A549 (cell line): ENCODE measurements at regions not wholly inside any gene's neighbourhood (a gene's known extent, or its start where the extent isn't known, plus 50 kb on each side); places are given as distances from the start of the nearest gene placed in this dataset.

Source experiments
- ATAC-seq, 2 experiments: fragments of 200-7000 bp in 1 of 2; fragments of >200 bp in 1 of 2; cut with Nextera tagmentation in 1 of 2; cut with Tn5 transposase in 1 of 2; 3 replicates each; pipeline versions ENCODE4 v1.8.0 to v1.9.1; 2018 to 2020; ENCODE audit warnings: mild to moderate bottlenecking in 1 of 2, moderate library complexity in 1 of 2
- CTCF ChIA-PET: fragments of 300-600 bp; sonication (Branson Sonifier 250); formaldehyde crosslinking; extraction: SDS; loops from one replicate; lab custom pipeline; 2021; ENCODE audit warnings: antibody characterized with exemption, inconsistent platforms; lab: Yijun Ruan, JAX
- POLR2A ChIA-PET: fragments of 350-600 bp; formaldehyde crosslinking; extraction: SDS; loops from one replicate; lab custom pipeline; 2021; ENCODE audit warnings: antibody characterized with exemption, inconsistent platforms; lab: Yijun Ruan, JAX
- DNase-seq, 2 experiments: peaks; one replicate each; pipeline versions ENCODE4 v3.0.0 to v3.0.0-alpha.2; 2011 to 2016; ENCODE audit warnings: low read depth in 1 of 2, low spot score in 1 of 2
- FAIRE-seq: peaks from 2 replicates; lab custom pipeline; 2011; peaks lifted over from hg19 to GRCh38; lab: Jason Lieb, UNC
- H3K27ac ChIP-seq, 2 experiments: fragments of >200 bp; sonication (Bioruptor Twin); formaldehyde crosslinking; 3 replicates each; pipeline ENCODE4 v1.5.1; 2016 to 2017
- H3K4me1 ChIP-seq: fragments of >200 bp; sonication (Bioruptor Twin); formaldehyde crosslinking; 3 replicates; pipeline ENCODE4 v1.6.1; 2016
- H3K4me2 ChIP-seq: fragments of >200 bp; sonication (Bioruptor Twin); formaldehyde crosslinking; 3 replicates; pipeline ENCODE4 v1.6.1; 2016
- H3K4me3 ChIP-seq: fragments of >200 bp; sonication (Bioruptor Twin); formaldehyde crosslinking; 3 replicates; pipeline ENCODE4 v1.5.1; 2016
- H3K9me3 ChIP-seq: fragments of >200 bp; sonication (Bioruptor Twin); formaldehyde crosslinking; 3 replicates; pipeline ENCODE4 v1.6.1; 2016
- CBX2 ChIP-seq: fragments of 200-600 bp; sonication (generic); IDR thresholded peaks from 2 replicates; pipeline ENCODE4 v1.6.1; 2016; ENCODE audit warnings: low read depth, mild to moderate bottlenecking, borderline replicate concordance
- CBX8 ChIP-seq: fragments of 200-600 bp; sonication (generic); IDR thresholded peaks from 2 replicates; pipeline ENCODE4 v1.6.1; 2016
- CEBPB ChIP-seq, 2 experiments: fragments of >200 bp in 1 of 2; sonication (Bioruptor Twin) in 1 of 2; formaldehyde crosslinking in 1 of 2; IDR thresholded peaks; 2 replicates each; pipeline ENCODE4 v1.6.1; 2012 to 2016
- CHD4 ChIP-seq: fragments of 200-600 bp; sonication (generic); IDR thresholded peaks from 2 replicates; pipeline ENCODE4 v1.6.1; 2016; ENCODE audit warnings: antibody characterized with exemption, mild to moderate bottlenecking, borderline replicate concordance
- EHF ChIP-seq: fragments of 250-450 bp; sonication (Bioruptor Pico); IDR thresholded peaks from 2 replicates; pipeline ENCODE4 v1.5.0; 2020; ENCODE audit warnings: mild to moderate bottlenecking
- ESRRA ChIP-seq: fragments of 150-350 bp; IDR thresholded peaks from 2 replicates; pipeline ENCODE4 v1.6.1; 2014; ENCODE audit warnings: mild to moderate bottlenecking, low read length, borderline replicate concordance
- FOSB ChIP-seq: fragments of 250-450 bp; sonication (Bioruptor Pico); IDR thresholded peaks from 2 replicates; pipeline ENCODE4 v1.5.0; 2020; ENCODE audit warnings: mild to moderate bottlenecking, moderate library complexity
- FOSL2 ChIP-seq, 2 experiments: fragments of 450-650 bp in 1 of 2; fragments of >200 bp in 1 of 2; sonication (Bioruptor Twin) in 1 of 2; formaldehyde crosslinking; IDR thresholded peaks; 2 replicates each; pipeline versions ENCODE4 v1.5.0 to v1.6.1; 2016 to 2020; ENCODE audit warnings: mild to moderate bottlenecking in 1 of 2, moderate library complexity in 1 of 2
- HOXB13 ChIP-seq: fragments of 250-450 bp; sonication (Bioruptor Pico); IDR thresholded peaks from 2 replicates; pipeline ENCODE4 v1.5.0; 2020; ENCODE audit warnings: low read depth, mild to moderate bottlenecking, moderate library complexity
- HOXB5 ChIP-seq: fragments of 250-450 bp; sonication (Bioruptor Pico); IDR thresholded peaks from 2 replicates; pipeline ENCODE4 v1.5.0; 2020; ENCODE audit warnings: mild to moderate bottlenecking, moderate library complexity
- JUN ChIP-seq, 2 experiments: fragments of >200 bp; sonication (Bioruptor Twin); formaldehyde crosslinking; IDR thresholded peaks; 2 replicates in 1 of 2; 3 replicates in 1 of 2; pipeline ENCODE4 v1.6.1; 2016 to 2017
- MAFK ChIP-seq: fragments of 450-650 bp; IDR thresholded peaks from 2 replicates; pipeline ENCODE4 v1.6.1; 2014; ENCODE audit not compliant: partially characterized antibody
- NFE2L2 ChIP-seq: fragments of 150-350 bp; conservative IDR thresholded peaks from 2 replicates; pipeline ENCODE4 v1.6.1; 2014; ENCODE audit warnings: low read length
- NR3C1 ChIP-seq: fragments of >200 bp; sonication (Bioruptor Twin); formaldehyde crosslinking; IDR thresholded peaks from 3 replicates; pipeline ENCODE4 v1.6.1; 2017
- PBX3 ChIP-seq: IDR thresholded peaks from 2 replicates; pipeline ENCODE4 v1.6.1; 2012
- POLR2AphosphoS2 ChIP-seq: conservative IDR thresholded peaks from 2 replicates; pipeline ENCODE4 v1.6.1; 2012; ENCODE audit warnings: low read length, improper control_type of control experiment, inconsistent platforms
- RAD21 ChIP-seq, 2 experiments: fragments of >200 bp in 1 of 2; sonication (Bioruptor Twin) in 1 of 2; formaldehyde crosslinking in 1 of 2; IDR thresholded peaks in 1 of 2; conservative IDR thresholded peaks in 1 of 2; 2 replicates in 1 of 2; 3 replicates in 1 of 2; pipeline ENCODE4 v1.6.1; 2012 to 2018; ENCODE audit warnings: inconsistent platforms in 1 of 2
- REST ChIP-seq: fragments of 200-600 bp; sonication (generic); IDR thresholded peaks from 2 replicates; pipeline ENCODE4 v1.6.1; 2016; ENCODE audit warnings: antibody characterized with exemption, mild to moderate bottlenecking, moderate library complexity
- RFX5 ChIP-seq: fragments of 450-650 bp; IDR thresholded peaks from 2 replicates; pipeline ENCODE4 v1.7.1; 2014; ENCODE audit warnings: antibody characterized with exemption, mild to moderate bottlenecking, moderate library complexity
- RNF2 ChIP-seq: fragments of 200-600 bp; sonication (generic); IDR thresholded peaks from 2 replicates; pipeline ENCODE4 v1.6.1; 2016; ENCODE audit warnings: low read depth, mild to moderate bottlenecking, antibody characterized with exemption, moderate library complexity, borderline replicate concordance
- SMC3 ChIP-seq: fragments of >200 bp; sonication (Bioruptor Twin); formaldehyde crosslinking; IDR thresholded peaks from 3 replicates; pipeline ENCODE4 v1.6.1; 2018; ENCODE audit warnings: inconsistent platforms
- TP53 ChIP-seq: fragments of 250-450 bp; sonication (Bioruptor Pico); IDR thresholded peaks from 2 replicates; pipeline ENCODE4 v1.5.0; 2021; ENCODE audit warnings: mild to moderate bottlenecking, moderate library complexity
- ZC3H11A ChIP-seq: fragments of 450-650 bp; IDR thresholded peaks from 2 replicates; pipeline ENCODE4 v1.6.1; 2014; ENCODE audit warnings: antibody characterized with exemption, mild to moderate bottlenecking
- ZSCAN20 ChIP-seq: fragments of 250-450 bp; sonication (Bioruptor Pico); IDR thresholded peaks from 2 replicates; pipeline ENCODE4 v1.8.0; 2022; ENCODE audit warnings: mild to moderate bottlenecking, moderate library complexity
- WGBS: methylation state at CpG from one replicate; pipeline ENCODE4 v1.1.6; 2017; ENCODE audit errors: missing lambda C conversion rate; 5-methylcytosine and 5-hydroxymethylcytosine counted together
- TF ChIP-seq, protein P1 (sequence below): fragments of >200 bp; sonication (Bioruptor Twin); formaldehyde crosslinking; IDR thresholded peaks from 3 replicates; pipeline ENCODE4 v1.6.1; 2016
- TF ChIP-seq, protein P2 (sequence below): IDR thresholded peaks from 2 replicates; pipeline ENCODE4 v1.6.1; 2012

GRCh38 chrX:101999644-102000539 is 68.1 kb upstream of the ZMAT1 start:
- Histone ChIP-seq H3K4me3 (no peak overlapping the region), H3K9me3 (no peaks in the 10 kb centered on the region), H3K4me2 (no peak overlapping the region)
- FAIRE-seq (no peak), ATAC-seq (no peak), DNase-seq (no peak)
- CTCF ChIA-PET: no interaction called here
- POLR2A ChIA-PET: no interaction called here
- TF ChIP-seq ZSCAN20 (CRISPR knock-in tag) (no peak), SMC3 (no peak), PBX3 (no peak), CHD4 (no peak), TP53 (CRISPR knock-in tag) (no peak), RNF2 (no peak), NR3C1 (no peak), POLR2AphosphoS2 (no peak), JUN (IDR thresholded peaks at IDR 0.05) (no peak), EHF (CRISPR knock-in tag) (no peak), CEBPB (IDR thresholded peaks at IDR 0.05) (no peak), RAD21 (conservative IDR thresholded peaks at IDR 0.05 in 1 of 2, IDR thresholded peaks at IDR 0.05 in 1 of 2) (no peak), NFE2L2 (no peak)
- TF ChIP-seq, protein P1, sequence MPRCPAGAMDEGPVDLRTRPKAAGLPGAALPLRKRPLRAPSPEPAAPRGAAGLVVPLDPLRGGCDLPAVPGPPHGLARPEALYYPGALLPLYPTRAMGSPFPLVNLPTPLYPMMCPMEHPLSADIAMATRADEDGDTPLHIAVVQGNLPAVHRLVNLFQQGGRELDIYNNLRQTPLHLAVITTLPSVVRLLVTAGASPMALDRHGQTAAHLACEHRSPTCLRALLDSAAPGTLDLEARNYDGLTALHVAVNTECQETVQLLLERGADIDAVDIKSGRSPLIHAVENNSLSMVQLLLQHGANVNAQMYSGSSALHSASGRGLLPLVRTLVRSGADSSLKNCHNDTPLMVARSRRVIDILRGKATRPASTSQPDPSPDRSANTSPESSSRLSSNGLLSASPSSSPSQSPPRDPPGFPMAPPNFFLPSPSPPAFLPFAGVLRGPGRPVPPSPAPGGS: no peak
- TF ChIP-seq, protein P2, sequence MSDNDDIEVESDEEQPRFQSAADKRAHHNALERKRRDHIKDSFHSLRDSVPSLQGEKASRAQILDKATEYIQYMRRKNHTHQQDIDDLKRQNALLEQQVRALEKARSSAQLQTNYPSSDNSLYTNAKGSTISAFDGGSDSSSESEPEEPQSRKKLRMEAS: no peak
- TF ChIP-seq, all 56 proteins: peak for 0
- no peak overlapping the region for H3K27ac ChIP-seq
- 0% methylated on average over 5 of the region's 7 CpGs for WGBS
- no peaks in the 10 kb centered on the region for H3K4me1 ChIP-seq

DNA sequence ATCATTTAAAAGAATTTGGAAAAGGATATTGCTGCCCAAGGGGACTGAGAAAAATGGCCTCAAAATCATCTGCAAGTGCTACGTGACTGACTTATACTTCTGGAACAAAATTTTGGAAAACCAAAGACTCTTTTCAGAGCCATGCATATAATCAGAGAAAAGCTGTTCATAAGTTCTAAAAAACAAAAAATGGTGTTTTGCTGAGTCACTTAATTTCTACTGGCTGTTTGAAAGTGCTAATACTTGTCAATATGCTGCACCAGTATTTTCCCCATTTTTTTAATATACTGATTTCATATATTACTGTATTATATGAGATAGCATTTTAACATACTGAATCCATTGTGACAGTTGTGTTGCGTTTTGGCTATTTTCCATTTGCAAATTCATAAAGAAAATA is 61.5 kb upstream of the ZMAT1 start:
- ChIA-PET CTCF (no interaction called here), POLR2A (no interaction called here)
- Histone ChIP-seq H3K9me3 (no peaks in the 10 kb centered on the region), H3K4me2 (no peak overlapping the region), H3K4me3 (no peak overlapping the region), H3K4me1 (no peaks in the 10 kb centered on the region), H3K27ac (no peak overlapping the region)
- FAIRE-seq (peak; percentile 18), DNase-seq (no peak), ATAC-seq (no peak)
- TF ChIP-seq NFE2L2 (0 out of 2 replicates have a peak, but pooled peaks have one; percentile 19), ESRRA (no peak), MAFK (peak; percentile 56), PBX3 (no peak)
- whole genome bisulfite sequencing: 1% methylated on average over 2 of the region's 2 CpGs

GRCh38 chrX:101986586-101986985 is 54.8 kb upstream of the ZMAT1 start:
- 10% methylated on average over 2 of the region's 2 CpGs for WGBS
- ChIA-PET POLR2A (no interaction called here), CTCF (no interaction called here)
- no peak overlapping the region for H3K4me2 ChIP-seq
- no peak overlapping the region for H3K4me3 ChIP-seq
- no peaks in the 10 kb centered on the region for H3K4me1 ChIP-seq
- no peak for FAIRE-seq
- H3K27ac ChIP-seq: no peak overlapping the region
- no peaks in the 10 kb centered on the region for H3K9me3 ChIP-seq
- no peak for ATAC-seq
- no peak for DNase-seq
- TF ChIP-seq RFX5 (no peak), REST (no peak), SMC3 (no peak), FOSB (CRISPR knock-in tag) (no peak), CBX2 (no peak), ZC3H11A (no peak), NR3C1 (no peak), CBX8 (no peak), POLR2AphosphoS2 (no peak), HOXB5 (CRISPR knock-in tag) (no peak), ZSCAN20 (CRISPR knock-in tag) (no peak), HOXB13 (no peak), FOSL2 (IDR thresholded peaks at IDR 0.05) (no peak), FOSL2 (CRISPR knock-in tag; IDR thresholded peaks at IDR 0.05) (no peak)
